Right lobe of liver (tissue), 6 donors: ENCODE measurements at regions not wholly inside any gene's neighbourhood (a gene's known extent, or its start where the extent isn't known, plus 50 kb on each side); places are given as distances from the start of the nearest gene placed in this dataset.

Source experiments
- ATAC-seq, 4 donors: fragments of 200-7000 bp; cut with Tn5 transposase; one replicate each; pipeline ENCODE4 v1.9.1; 2020; ENCODE audit warnings: mild to moderate bottlenecking in 4 of 4, moderate library complexity in 4 of 4
- DNase-seq, 3 donors: peaks; one replicate each; pipeline ENCODE4 v3.0.0-alpha.2; 2020
- H3K27ac ChIP-seq, 3 donors: fragments of 200-600 bp; one replicate each; pipeline ENCODE4 v1.8.0; 2022
- H3K27me3 ChIP-seq, 2 donors: fragments of 200-600 bp; one replicate each; pipeline ENCODE4 v1.8.0; 2022
- H3K36me3 ChIP-seq, 4 donors: fragments of 200-600 bp; sonication (generic) in 1 of 4; one replicate each; pipeline versions ENCODE4 v1.5.1 to v1.8.0; 2017 to 2022; ENCODE audit warnings: control low read depth in 1 of 4
- H3K4me1 ChIP-seq, 4 donors: fragments of 200-600 bp; sonication (generic) in 1 of 4; one replicate each; pipeline versions ENCODE4 v1.5.1 to v1.8.0; 2017 to 2022; ENCODE audit warnings: control low read depth in 1 of 4
- H3K4me3 ChIP-seq, 3 donors: fragments of 200-600 bp; one replicate each; pipeline ENCODE4 v1.8.0; 2022
- H3K9me3 ChIP-seq, 4 donors: fragments of 200-600 bp; sonication (generic) in 1 of 4; one replicate each; pipeline versions ENCODE4 v1.5.1 to v1.8.0; 2017 to 2022; ENCODE audit warnings: control low read depth in 1 of 4
- CTCF ChIP-seq, 4 donors: fragments of 200-600 bp in 3 of 4; fragments of 450-650 bp in 1 of 4; IDR thresholded peaks; one replicate each; pipeline versions ENCODE4 v1.5.1 to v1.8.0; 2016 to 2022; ENCODE audit warnings: antibody characterized with exemption in 4 of 4, mild to moderate bottlenecking in 2 of 4
- POLR2A ChIP-seq: fragments of 450-650 bp; IDR thresholded peaks from one replicate; pipeline ENCODE4 v1.6.1; 2017; ENCODE audit warnings: antibody characterized with exemption, mild to moderate bottlenecking
- WGBS: methylation state at CpG from one replicate; pipeline ENCODE4 v1.1.6; 2018; ENCODE audit warnings: low coverage, low lambda C conversion rate; ENCODE audit not compliant: insufficient coverage; ENCODE audit errors: missing lambda C conversion rate; 5-methylcytosine and 5-hydroxymethylcytosine counted together
- intact Hi-C, 2 donors: fragments of 100-400 bp; cut with DNase I; formaldehyde crosslinking; loops; one replicate each; pipeline versions ENCODE4 v1.11.2 to v1.14.1; 2022
- donor health status: DM: no; HTN: yes; CAD: no.
- donor health status: DM: no; HTN: no; CAD: no.
- donor health status: DM: no; HTN: no; CAD: no.
- donor health status: DM: no; HTN: yes; CAD: no.
- donor health status: DM: no; HTN: yes; CAD: no.

- WGBS: 28% methylated on average over 4 of the region's 4 CpGs
- H3K36me3 ChIP-seq: no peaks in the 10 kb centered on the region
- H3K9me3 ChIP-seq: no peaks in the 10 kb centered on the region
- H3K4me3 ChIP-seq: no peak overlapping the region
- no peak overlapping the region for H3K27ac ChIP-seq
- intact Hi-C loops: no loop called here
- no peak for ATAC-seq
- TF ChIP-seq CTCF (IDR thresholded peaks at IDR 0.05) (no peak), POLR2A (no peak)
- DNase-seq: no peak
- H3K4me1 ChIP-seq: no peaks in the 10 kb centered on the region
- H3K27me3 ChIP-seq: no peaks in the 10 kb centered on the region
Observed at GRCh38 chr11:104819603-104820002, 78.7 kb downstream of the CASP12 start.

- Histone ChIP-seq H3K9me3 (no peaks in the 10 kb centered on the region), H3K4me3 (no peak overlapping the region), H3K27me3 (no peaks in the 10 kb centered on the region), H3K36me3 (no peaks in the 10 kb centered on the region), H3K4me1 (no peaks in the 10 kb centered on the region), H3K27ac (no peak overlapping the region)
- ATAC-seq: no peak
- TF ChIP-seq CTCF (IDR thresholded peaks at IDR 0.05): no peak
- no peak for TF ChIP-seq POLR2A
- intact Hi-C loops: no loop called here
- no peak for DNase-seq
Observed at GRCh38 chr11:104819107-104819506, 79.2 kb downstream of the CASP12 start.

- WGBS: no CpG with 5 or more reads among the region's 3 CpGs
- H3K27me3 ChIP-seq: no peaks in the 10 kb centered on the region
Observed at GRCh38 chr11:104817973-104818372, 80.3 kb downstream of the CASP12 start.

GRCh38 chr11:104813532-104813931 is 84.7 kb downstream of the CASP12 start:
- DNase-seq (no peak), ATAC-seq (no peak)
- 21% methylated on average over 2 of the region's 2 CpGs for WGBS
- H3K4me1 ChIP-seq: no peaks in the 10 kb centered on the region
- H3K9me3 ChIP-seq: no peaks in the 10 kb centered on the region
- TF ChIP-seq POLR2A (no peak), CTCF (IDR thresholded peaks at IDR 0.05) (no peak)
- no peaks in the 10 kb centered on the region for H3K36me3 ChIP-seq
- H3K27ac ChIP-seq: no peak overlapping the region
- H3K27me3 ChIP-seq: no peaks in the 10 kb centered on the region
- intact Hi-C loops: no loop called here
- H3K4me3 ChIP-seq: no peak overlapping the region

More at GRCh38 chr11:104817973-104818372, 80.3 kb downstream of the CASP12 start:
- no peak overlapping the region for H3K27ac ChIP-seq
- H3K36me3 ChIP-seq: no peaks in the 10 kb centered on the region
- DNase-seq (no peak), ATAC-seq (no peak)
- no peaks in the 10 kb centered on the region for H3K9me3 ChIP-seq
- H3K4me3 ChIP-seq: no peak overlapping the region
- TF ChIP-seq POLR2A: no peak
- no peak for TF ChIP-seq CTCF (IDR thresholded peaks at IDR 0.05)
- intact Hi-C loops: no loop called here
- H3K4me1 ChIP-seq: no peaks in the 10 kb centered on the region

- Histone ChIP-seq H3K9me3 (no peaks in the 10 kb centered on the region), H3K4me1 (no peaks in the 10 kb centered on the region), H3K27me3 (no peaks in the 10 kb centered on the region), H3K36me3 (no peaks in the 10 kb centered on the region), H3K27ac (no peak overlapping the region), H3K4me3 (no peak overlapping the region)
- TF ChIP-seq POLR2A (no peak), CTCF (IDR thresholded peaks at IDR 0.05) (no peak)
- ATAC-seq (no peak), DNase-seq (no peak)
- WGBS: 49% methylated on average over 8 of the region's 8 CpGs
- intact Hi-C loops: no loop called here
Observed at GRCh38 chr11:104812103-104812788, 86.0 kb downstream of the CASP12 start.
